Thoracic aorta (tissue), 2 donors: ENCODE measurements at regions not wholly inside any gene's neighbourhood (a gene's known extent, or its start where the extent isn't known, plus 50 kb on each side); places are given as distances from the start of the nearest gene placed in this dataset.

Experiments
- ATAC-seq: fragments of 150-250 bp; one replicate; pipeline ENCODE4 v1.8.0; 2017; ENCODE audit warnings: low read depth; ENCODE audit not compliant: insufficient number of reproducible peaks, low FRiP score
- DNase-seq: peaks from one replicate; pipeline ENCODE4 v3.0.0-alpha.2; 2020; ENCODE audit warnings: low spot score
- H3K27ac ChIP-seq, 2 donors: fragments of 200-600 bp; sonication (generic); 1 replicate in 1 of 2; 2 replicates in 1 of 2; pipeline ENCODE4 v1.5.1; 2016; ENCODE audit warnings: mild to moderate bottlenecking in 2 of 2, moderate library complexity in 2 of 2
- H3K27me3 ChIP-seq: fragments of 200-600 bp; sonication (generic); replicated peaks from 2 replicates; pipeline ENCODE4 v1.6.0; 2016; ENCODE audit warnings: mild to moderate bottlenecking; ENCODE audit not compliant: insufficient read depth
- H3K36me3 ChIP-seq: fragments of 200-600 bp; sonication (generic); one replicate; pipeline ENCODE4 v1.5.1; 2016
- H3K4me1 ChIP-seq, 2 donors: fragments of 200-600 bp; sonication (generic); 1 replicate in 1 of 2; 2 replicates in 1 of 2; pipeline versions ENCODE4 v1.5.1 to v1.6.0; 2016; ENCODE audit warnings: low read depth in 2 of 2, mild to moderate bottlenecking in 1 of 2; ENCODE audit not compliant: control insufficient read depth in 1 of 2
- H3K4me3 ChIP-seq: fragments of 200-600 bp; sonication (generic); 2 replicates; pipeline ENCODE4 v1.5.1; 2016; ENCODE audit warnings: mild to moderate bottlenecking
- H3K9me3 ChIP-seq: fragments of 200-600 bp; sonication (generic); 2 replicates; pipeline ENCODE4 v1.5.1; 2016
- CTCF ChIP-seq: fragments of 200-600 bp; sonication (generic); IDR thresholded peaks from one replicate; pipeline ENCODE4 v1.5.1; 2019; ENCODE audit warnings: antibody characterized with exemption

- TF ChIP-seq CTCF = no peak
- Histone ChIP-seq H3K9me3 (no peaks in the 10 kb centered on the region), H3K4me3 (no peak overlapping the region), H3K36me3 (no peaks in the 10 kb centered on the region), H3K4me1 (no peaks in the 10 kb centered on the region), H3K27me3 (no peaks in the 10 kb centered on the region), H3K27ac (no peak overlapping the region)
- DNase-seq (no peak), ATAC-seq (no peak)
These were observed 278.6 kb upstream of the GNPDA2 start for GRCh38 chr4:45004847-45005565.

- H3K27me3 ChIP-seq = no peaks in the 10 kb centered on the region
- no peaks in the 10 kb centered on the region for H3K4me1 ChIP-seq
- TF ChIP-seq CTCF = no peak
- H3K9me3 ChIP-seq = no peaks in the 10 kb centered on the region
- no peak for ATAC-seq
- no peaks in the 10 kb centered on the region for H3K36me3 ChIP-seq
- H3K27ac ChIP-seq = no peak overlapping the region
- DNase-seq = no peak
- no peak overlapping the region for H3K4me3 ChIP-seq
These were observed 278.0 kb upstream of the GNPDA2 start for GRCh38 chr4:45004326-45004725.

- no peaks in the 10 kb centered on the region for H3K36me3 ChIP-seq
- no peak overlapping the region for H3K27ac ChIP-seq
- H3K27me3 ChIP-seq = no peaks in the 10 kb centered on the region
- no peaks in the 10 kb centered on the region for H3K9me3 ChIP-seq
- H3K4me1 ChIP-seq = no peaks in the 10 kb centered on the region
- DNase-seq = no peak
- no peak overlapping the region for H3K4me3 ChIP-seq
- no peak for ATAC-seq
- TF ChIP-seq CTCF = no peak
These were observed 270.0 kb upstream of the GNPDA2 start for GRCh38 chr4:44996276-44996845.

- Histone ChIP-seq H3K4me1 (no peaks in the 10 kb centered on the region), H3K4me3 (no peak overlapping the region), H3K27ac (no peak overlapping the region), H3K36me3 (no peaks in the 10 kb centered on the region), H3K27me3 (no peaks in the 10 kb centered on the region), H3K9me3 (no peaks in the 10 kb centered on the region)
- DNase-seq (no peak), ATAC-seq (no peak)
- TF ChIP-seq CTCF = no peak
These were observed 261.7 kb upstream of the GNPDA2 start for GRCh38 chr4:44988011-44988410.

- no peak for ATAC-seq
- no peak for TF ChIP-seq CTCF
- no peaks in the 10 kb centered on the region for H3K9me3 ChIP-seq
- no peak overlapping the region for H3K4me3 ChIP-seq
- H3K36me3 ChIP-seq = no peaks in the 10 kb centered on the region
- no peak overlapping the region for H3K27ac ChIP-seq
- no peaks in the 10 kb centered on the region for H3K27me3 ChIP-seq
- no peak for DNase-seq
- H3K4me1 ChIP-seq = no peaks in the 10 kb centered on the region
These were observed 259.6 kb upstream of the GNPDA2 start for GRCh38 chr4:44985938-44986337.
